IPS DF 4.7 (cell line): ENCODE measurements at regions not wholly inside any gene's neighbourhood (a gene's known extent, or its start where the extent isn't known, plus 50 kb on each side); places are given as distances from the start of the nearest gene placed in this dataset.

Experiments used
- DNase-seq: peaks from one replicate; pipeline ENCODE4 v3.0.0-alpha.2; 2013; ENCODE audit warnings: low spot score; ENCODE audit errors: extremely low read depth

GRCh38 chr6:90663873-90664272 is 77.0 kb upstream of the MAP3K7 start:
- no peak for DNase-seq

- no peak for DNase-seq
Measured at GRCh38 chr6:90663106-90663505, 76.2 kb upstream of the MAP3K7 start.

GRCh38 chr6:90660931-90661330 is 74.1 kb upstream of the MAP3K7 start:
- no peak for DNase-seq

GRCh38 chr6:90658497-90658896 is 71.6 kb upstream of the MAP3K7 start:
- DNase-seq: no peak

- no peak for DNase-seq
Measured at GRCh38 chr6:90656325-90656724, 69.5 kb upstream of the MAP3K7 start.

- DNase-seq: no peak
Measured at GRCh38 chr6:90654806-90655205, 67.9 kb upstream of the MAP3K7 start.

- DNase-seq: no peak
Measured at GRCh38 chr6:90654166-90654565, 67.3 kb upstream of the MAP3K7 start.

GRCh38 chr6:90653750-90654149 is 66.9 kb upstream of the MAP3K7 start:
- no peak for DNase-seq

GRCh38 chr6:90650041-90650940 is 63.4 kb upstream of the MAP3K7 start:
- no peak for DNase-seq

GRCh38 chr6:90648873-90649272 is 62.0 kb upstream of the MAP3K7 start:
- DNase-seq: no peak

- DNase-seq: no peak
Measured at GRCh38 chr6:90646940-90647339, 60.1 kb upstream of the MAP3K7 start.

GRCh38 chr6:90645634-90646033 is 58.8 kb upstream of the MAP3K7 start:
- DNase-seq: no peak

- DNase-seq: no peak
Measured at GRCh38 chr6:90644492-90644891, 57.6 kb upstream of the MAP3K7 start.

- no peak for DNase-seq
Measured at GRCh38 chr6:90643381-90643780, 56.5 kb upstream of the MAP3K7 start.

GRCh38 chr6:90637320-90637719 is 50.4 kb upstream of the MAP3K7 start:
- no peak for DNase-seq
